Astrocyte (in vitro differentiated cells and primary cell): ENCODE measurements at regions not wholly inside any gene's neighbourhood (a gene's known extent, or its start where the extent isn't known, plus 50 kb on each side); places are given as distances from the start of the nearest gene placed in this dataset.

Experiments used
- DNase-seq: peaks from one replicate; pipeline ENCODE4 v3.0.0-alpha.2; 2010; ENCODE audit warnings: low read depth
- FAIRE-seq: peaks from 2 replicates; lab custom pipeline; 2011; peaks lifted over from hg19 to GRCh38; lab: Jason Lieb, UNC
- H2AFZ ChIP-seq: 2 replicates; pipeline ENCODE4 v1.6.0; 2012; ENCODE audit warnings: low read depth, low read length, inconsistent platforms
- H3K27ac ChIP-seq: 2 replicates; pipeline ENCODE4 v1.5.1; 2011; ENCODE audit warnings: low read depth, low read length, inconsistent platforms
- H3K27me3 ChIP-seq: 2 replicates; pipeline ENCODE4 v1.6.0; 2011; ENCODE audit warnings: low read length, inconsistent platforms; ENCODE audit not compliant: insufficient read depth
- H3K36me3 ChIP-seq: 2 replicates; pipeline ENCODE4 v1.5.1; 2011; ENCODE audit warnings: low read length, inconsistent platforms; ENCODE audit not compliant: insufficient read depth
- H3K4me1 ChIP-seq: 2 replicates; pipeline ENCODE4 v1.5.1; 2011; ENCODE audit warnings: low read length, inconsistent platforms; ENCODE audit not compliant: insufficient read depth
- H3K4me2 ChIP-seq: 2 replicates; pipeline ENCODE4 v1.6.0; 2012; ENCODE audit warnings: low read length, inconsistent platforms
- H3K4me3 ChIP-seq: 2 replicates; pipeline ENCODE4 v1.5.1; 2011; ENCODE audit warnings: low read depth, mild to moderate bottlenecking, low read length, inconsistent platforms; ENCODE audit not compliant: insufficient read depth
- H3K79me2 ChIP-seq: 2 replicates; pipeline ENCODE4 v1.6.0; 2012; ENCODE audit warnings: mild to moderate bottlenecking, low read length, inconsistent platforms; ENCODE audit not compliant: insufficient read depth
- H3K9ac ChIP-seq: 2 replicates; pipeline ENCODE4 v1.6.0; 2012; ENCODE audit warnings: mild to moderate bottlenecking, low read length, inconsistent platforms
- H3K9me3 ChIP-seq: 2 replicates; pipeline ENCODE4 v1.5.1; 2012; ENCODE audit warnings: low read depth, mild to moderate bottlenecking, low read length, inconsistent platforms; ENCODE audit not compliant: insufficient read depth
- H4K20me1 ChIP-seq: 2 replicates; pipeline ENCODE4 v1.6.0; 2012; ENCODE audit warnings: low read length, inconsistent platforms; ENCODE audit not compliant: insufficient read depth
- H3K27ac Mint-ChIP-seq: one replicate; pipeline ENCODE4 v1.8.0; 2021; ENCODE audit warnings: mild to moderate bottlenecking, mixed read lengths; ENCODE audit not compliant: unreplicated experiment
- H3K27me3 Mint-ChIP-seq: one replicate; pipeline ENCODE4 v1.8.0; 2021; ENCODE audit warnings: low read depth, mixed read lengths; ENCODE audit not compliant: unreplicated experiment
- H3K36me3 Mint-ChIP-seq: one replicate; pipeline ENCODE4 v1.8.0; 2021; ENCODE audit warnings: low read depth, mixed read lengths; ENCODE audit not compliant: unreplicated experiment
- H3K4me1 Mint-ChIP-seq: one replicate; pipeline ENCODE4 v1.8.0; 2021; ENCODE audit warnings: low read depth, mixed read lengths; ENCODE audit not compliant: unreplicated experiment
- H3K4me3 Mint-ChIP-seq: one replicate; pipeline ENCODE4 v1.8.0; 2021; ENCODE audit warnings: mild to moderate bottlenecking, moderate library complexity, mixed read lengths; ENCODE audit not compliant: unreplicated experiment
- H3K9me3 Mint-ChIP-seq: one replicate; pipeline ENCODE4 v1.8.0; 2021; ENCODE audit warnings: mild to moderate bottlenecking, mixed read lengths; ENCODE audit not compliant: unreplicated experiment
- EZH2 ChIP-seq: IDR thresholded peaks from 2 replicates; pipeline ENCODE4 v1.6.1; 2012; ENCODE audit warnings: mild to moderate bottlenecking, low read length, inconsistent platforms; ENCODE audit not compliant: insufficient read depth
- TF ChIP-seq, protein P1 (sequence below): IDR thresholded peaks from 2 replicates; pipeline ENCODE4 v1.5.1; 2011; ENCODE audit warnings: low read depth, mild to moderate bottlenecking, inconsistent platforms, low read length, moderate library complexity; ENCODE audit not compliant: insufficient read depth

GRCh38 chr9:19720377-19720776 lies 68.5 kb downstream of the SLC24A2 start:
- Histone ChIP-seq H3K9ac (no peak overlapping the region), H3K4me2 (no peak overlapping the region), H2AFZ (no peak overlapping the region), H3K27me3 (no peaks in the 10 kb centered on the region), H3K4me3 (no peak overlapping the region), H3K9me3 (no peaks in the 10 kb centered on the region), H3K27ac (no peak overlapping the region), H3K4me1 (no peaks in the 10 kb centered on the region), H3K36me3 (no peaks in the 10 kb centered on the region), H4K20me1 (no peaks in the 10 kb centered on the region), H3K79me2 (no peaks in the 10 kb centered on the region)
- no peak overlapping the region for H3K4me3 Mint-ChIP-seq
- FAIRE-seq (peak; percentile 37), DNase-seq (peak; percentile 6)
- H3K4me1 Mint-ChIP-seq: no peaks in the 10 kb centered on the region
- TF ChIP-seq, protein P1, sequence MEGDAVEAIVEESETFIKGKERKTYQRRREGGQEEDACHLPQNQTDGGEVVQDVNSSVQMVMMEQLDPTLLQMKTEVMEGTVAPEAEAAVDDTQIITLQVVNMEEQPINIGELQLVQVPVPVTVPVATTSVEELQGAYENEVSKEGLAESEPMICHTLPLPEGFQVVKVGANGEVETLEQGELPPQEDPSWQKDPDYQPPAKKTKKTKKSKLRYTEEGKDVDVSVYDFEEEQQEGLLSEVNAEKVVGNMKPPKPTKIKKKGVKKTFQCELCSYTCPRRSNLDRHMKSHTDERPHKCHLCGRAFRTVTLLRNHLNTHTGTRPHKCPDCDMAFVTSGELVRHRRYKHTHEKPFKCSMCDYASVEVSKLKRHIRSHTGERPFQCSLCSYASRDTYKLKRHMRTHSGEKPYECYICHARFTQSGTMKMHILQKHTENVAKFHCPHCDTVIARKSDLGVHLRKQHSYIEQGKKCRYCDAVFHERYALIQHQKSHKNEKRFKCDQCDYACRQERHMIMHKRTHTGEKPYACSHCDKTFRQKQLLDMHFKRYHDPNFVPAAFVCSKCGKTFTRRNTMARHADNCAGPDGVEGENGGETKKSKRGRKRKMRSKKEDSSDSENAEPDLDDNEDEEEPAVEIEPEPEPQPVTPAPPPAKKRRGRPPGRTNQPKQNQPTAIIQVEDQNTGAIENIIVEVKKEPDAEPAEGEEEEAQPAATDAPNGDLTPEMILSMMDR: no peak
- no peak for TF ChIP-seq EZH2
- H3K9me3 Mint-ChIP-seq: no peaks in the 10 kb centered on the region
- no peak overlapping the region for H3K27ac Mint-ChIP-seq
- peaks cover 3% of the 10 kb centered on the region for H3K27me3 Mint-ChIP-seq
- H3K36me3 Mint-ChIP-seq: no peaks in the 10 kb centered on the region

- TF ChIP-seq, protein P1: no peak
- TF ChIP-seq EZH2: no peak
- H3K4me1 Mint-ChIP-seq: no peaks in the 10 kb centered on the region
- Histone ChIP-seq H4K20me1 (no peaks in the 10 kb centered on the region), H2AFZ (no peak overlapping the region), H3K4me1 (no peaks in the 10 kb centered on the region), H3K36me3 (no peaks in the 10 kb centered on the region), H3K4me3 (no peak overlapping the region), H3K27me3 (no peaks in the 10 kb centered on the region), H3K27ac (no peak overlapping the region), H3K4me2 (no peak overlapping the region), H3K79me2 (no peaks in the 10 kb centered on the region), H3K9ac (no peak overlapping the region), H3K9me3 (no peaks in the 10 kb centered on the region)
- DNase-seq: no peak
- peaks cover 1% of the 10 kb centered on the region for H3K9me3 Mint-ChIP-seq
- H3K36me3 Mint-ChIP-seq: no peaks in the 10 kb centered on the region
- H3K4me3 Mint-ChIP-seq: no peak overlapping the region
- FAIRE-seq: no peak
- H3K27ac Mint-ChIP-seq: no peak overlapping the region
- no peaks in the 10 kb centered on the region for H3K27me3 Mint-ChIP-seq
These were observed 85.1 kb downstream of the SLC24A2 start for GRCh38 chr9:19703702-19704101.

DNA sequence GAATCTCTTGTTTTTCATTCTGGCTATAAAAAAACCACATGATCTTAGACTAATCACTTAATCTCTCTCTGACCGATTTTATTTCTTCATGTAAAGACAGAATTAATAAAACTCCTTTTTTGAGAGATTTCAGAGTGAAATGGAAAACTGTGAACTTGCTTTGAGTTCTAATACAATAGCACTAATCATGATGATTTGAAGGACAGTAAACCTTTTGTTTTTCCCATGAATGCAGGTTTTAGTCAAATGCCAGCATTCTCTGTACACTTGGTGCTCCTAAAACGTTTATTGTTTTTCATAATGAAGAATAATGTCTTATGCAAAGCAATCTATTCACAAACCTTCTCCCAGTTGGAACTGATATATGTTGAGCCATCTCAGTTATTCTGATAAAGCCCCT lies 86.8 kb downstream of the SLC24A2 start:
- Histone ChIP-seq H3K9ac (no peak overlapping the region), H3K9me3 (no peaks in the 10 kb centered on the region), H3K4me3 (no peak overlapping the region), H3K27ac (no peak overlapping the region), H2AFZ (no peak overlapping the region), H3K4me1 (no peaks in the 10 kb centered on the region), H3K4me2 (no peak overlapping the region), H4K20me1 (no peaks in the 10 kb centered on the region), H3K36me3 (no peaks in the 10 kb centered on the region), H3K27me3 (no peaks in the 10 kb centered on the region), H3K79me2 (no peaks in the 10 kb centered on the region)
- Mint-ChIP-seq H3K27ac (no peak overlapping the region), H3K27me3 (no peaks in the 10 kb centered on the region), H3K36me3 (no peaks in the 10 kb centered on the region), H3K9me3 (no peaks in the 10 kb centered on the region), H3K4me3 (no peak overlapping the region), H3K4me1 (no peaks in the 10 kb centered on the region)
- no peak for FAIRE-seq
- TF ChIP-seq, protein P1: no peak
- no peak for TF ChIP-seq EZH2
- DNase-seq: no peak
